Lower lobe of right lung (tissue), 2 donors: ENCODE measurements at regions not wholly inside any gene's neighbourhood (a gene's known extent, or its start where the extent isn't known, plus 50 kb on each side); places are given as distances from the start of the nearest gene placed in this dataset.

Experiments used
- ATAC-seq, 2 donors: fragments of 200-7000 bp; cut with Tn5 transposase; one replicate each; pipeline ENCODE4 v1.9.1; 2020 to 2022; ENCODE audit warnings: mild to moderate bottlenecking in 2 of 2, moderate library complexity in 2 of 2
- DNase-seq: peaks from one replicate; pipeline ENCODE4 v3.0.0-alpha.2; 2020
- H3K27ac ChIP-seq: fragments of 200-600 bp; one replicate; pipeline ENCODE4 v1.8.0; 2022
- H3K27me3 ChIP-seq: fragments of 200-600 bp; one replicate; pipeline ENCODE4 v1.8.0; 2022; ENCODE audit warnings: low read depth
- H3K36me3 ChIP-seq: fragments of 200-600 bp; one replicate; pipeline ENCODE4 v1.8.0; 2022; ENCODE audit warnings: mild to moderate bottlenecking
- H3K4me1 ChIP-seq: fragments of 200-600 bp; one replicate; pipeline ENCODE4 v1.8.0; 2022
- H3K4me3 ChIP-seq: fragments of 200-600 bp; one replicate; pipeline ENCODE4 v1.8.0; 2022; ENCODE audit warnings: mild to moderate bottlenecking
- H3K9me3 ChIP-seq: fragments of 200-600 bp; one replicate; pipeline ENCODE4 v1.8.0; 2022
- intact Hi-C: fragments of 100-400 bp; cut with DNase I; formaldehyde crosslinking; loops from one replicate; pipeline ENCODE4 v1.11.0; 2022
- TF ChIP-seq, protein P1 (sequence below): fragments of 200-600 bp; IDR thresholded peaks from one replicate; pipeline ENCODE4 v1.8.0; 2022; ENCODE audit warnings: antibody characterized with exemption, mild to moderate bottlenecking
- donor health status: DM: no; HTN: yes; CAD: no; lungs with severe emphysema.

DNA sequence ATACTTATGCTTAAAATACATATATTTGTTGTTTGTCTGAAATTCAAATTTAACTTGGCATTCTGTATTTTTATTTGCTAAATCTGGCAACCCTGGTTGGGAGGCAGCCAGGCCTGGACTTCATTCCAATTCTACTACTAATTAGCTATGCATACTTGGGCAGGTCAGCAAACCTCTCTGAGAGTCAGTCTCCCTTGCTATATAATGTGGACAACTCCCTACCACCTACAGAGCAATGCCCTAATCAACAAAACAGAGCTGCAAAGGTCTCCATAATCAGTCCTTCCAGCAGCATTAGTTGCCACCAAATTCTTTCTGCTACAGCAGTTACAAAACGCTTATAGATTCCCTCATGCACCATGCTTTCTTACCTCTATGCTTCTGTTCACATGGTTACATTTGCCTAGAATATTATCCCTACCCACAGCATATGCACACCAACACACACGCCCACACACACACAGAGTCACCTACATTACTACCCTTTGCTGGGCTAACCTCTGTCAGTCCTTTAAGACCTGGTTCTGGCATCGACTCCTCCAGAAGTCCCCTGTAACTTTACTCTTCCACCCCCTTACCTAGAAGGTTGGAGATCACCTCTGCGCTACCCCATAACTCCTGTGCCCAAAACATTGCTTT is 188.7 kb downstream of the FGFR2 start:
- intact Hi-C loops = no loop called here
- Histone ChIP-seq H3K36me3 (no peaks in the 10 kb centered on the region), H3K27me3 (no peaks in the 10 kb centered on the region), H3K27ac (no peak overlapping the region), H3K9me3 (no peaks in the 10 kb centered on the region), H3K4me1 (no peaks in the 10 kb centered on the region), H3K4me3 (no peak overlapping the region)
- DNase-seq (no peak), ATAC-seq (no peak)
- TF ChIP-seq, protein P1, sequence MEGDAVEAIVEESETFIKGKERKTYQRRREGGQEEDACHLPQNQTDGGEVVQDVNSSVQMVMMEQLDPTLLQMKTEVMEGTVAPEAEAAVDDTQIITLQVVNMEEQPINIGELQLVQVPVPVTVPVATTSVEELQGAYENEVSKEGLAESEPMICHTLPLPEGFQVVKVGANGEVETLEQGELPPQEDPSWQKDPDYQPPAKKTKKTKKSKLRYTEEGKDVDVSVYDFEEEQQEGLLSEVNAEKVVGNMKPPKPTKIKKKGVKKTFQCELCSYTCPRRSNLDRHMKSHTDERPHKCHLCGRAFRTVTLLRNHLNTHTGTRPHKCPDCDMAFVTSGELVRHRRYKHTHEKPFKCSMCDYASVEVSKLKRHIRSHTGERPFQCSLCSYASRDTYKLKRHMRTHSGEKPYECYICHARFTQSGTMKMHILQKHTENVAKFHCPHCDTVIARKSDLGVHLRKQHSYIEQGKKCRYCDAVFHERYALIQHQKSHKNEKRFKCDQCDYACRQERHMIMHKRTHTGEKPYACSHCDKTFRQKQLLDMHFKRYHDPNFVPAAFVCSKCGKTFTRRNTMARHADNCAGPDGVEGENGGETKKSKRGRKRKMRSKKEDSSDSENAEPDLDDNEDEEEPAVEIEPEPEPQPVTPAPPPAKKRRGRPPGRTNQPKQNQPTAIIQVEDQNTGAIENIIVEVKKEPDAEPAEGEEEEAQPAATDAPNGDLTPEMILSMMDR = no peak

DNA sequence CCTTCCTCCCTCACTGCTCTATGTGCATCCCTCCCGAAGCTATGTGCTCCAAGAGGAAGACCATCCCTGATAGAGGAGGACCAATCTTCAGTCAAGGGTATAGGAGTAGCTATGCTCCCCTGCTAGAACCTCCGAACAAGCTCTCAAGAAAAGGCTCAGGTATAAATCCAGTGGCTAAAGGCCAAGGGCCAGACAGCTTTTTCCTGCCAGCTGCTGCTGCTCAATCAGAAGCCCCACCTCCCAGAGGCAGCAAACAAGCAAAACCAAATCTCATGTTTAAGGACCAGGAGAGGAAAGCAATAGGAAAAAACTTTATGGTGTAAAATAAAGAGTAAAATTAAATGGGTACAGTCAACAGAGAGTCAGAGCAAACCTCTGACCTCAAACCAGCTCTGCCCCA is 187.2 kb downstream of the FGFR2 start:
- Histone ChIP-seq H3K27ac (no peak overlapping the region), H3K36me3 (no peaks in the 10 kb centered on the region), H3K4me1 (no peaks in the 10 kb centered on the region), H3K4me3 (no peak overlapping the region), H3K9me3 (no peaks in the 10 kb centered on the region), H3K27me3 (no peaks in the 10 kb centered on the region)
- ATAC-seq = no peak
- TF ChIP-seq, protein P1 = no peak
- DNase-seq = no peak
- intact Hi-C loops = no loop called here

DNA sequence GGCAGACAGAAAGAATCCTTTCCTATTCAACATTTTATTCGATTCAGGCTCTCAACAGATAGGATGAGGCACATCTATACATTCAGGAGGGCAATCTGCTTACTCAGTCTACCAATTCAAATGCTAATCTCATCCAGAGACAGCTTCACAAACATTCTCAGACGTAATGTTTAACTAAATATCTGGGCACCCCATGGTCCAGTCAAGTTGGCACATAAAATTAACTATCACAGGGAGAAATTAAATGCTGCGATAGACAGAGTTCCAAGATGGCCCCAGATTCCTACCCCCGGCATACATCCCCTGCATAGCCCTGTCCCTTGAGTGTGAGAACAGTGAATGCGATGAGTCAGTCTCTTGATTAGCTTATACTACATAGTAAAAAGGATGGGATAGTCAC is 184.3 kb downstream of the FGFR2 start:
- no peak for ATAC-seq
- no peak overlapping the region for H3K27ac ChIP-seq
- intact Hi-C loops = no loop called here

DNA sequence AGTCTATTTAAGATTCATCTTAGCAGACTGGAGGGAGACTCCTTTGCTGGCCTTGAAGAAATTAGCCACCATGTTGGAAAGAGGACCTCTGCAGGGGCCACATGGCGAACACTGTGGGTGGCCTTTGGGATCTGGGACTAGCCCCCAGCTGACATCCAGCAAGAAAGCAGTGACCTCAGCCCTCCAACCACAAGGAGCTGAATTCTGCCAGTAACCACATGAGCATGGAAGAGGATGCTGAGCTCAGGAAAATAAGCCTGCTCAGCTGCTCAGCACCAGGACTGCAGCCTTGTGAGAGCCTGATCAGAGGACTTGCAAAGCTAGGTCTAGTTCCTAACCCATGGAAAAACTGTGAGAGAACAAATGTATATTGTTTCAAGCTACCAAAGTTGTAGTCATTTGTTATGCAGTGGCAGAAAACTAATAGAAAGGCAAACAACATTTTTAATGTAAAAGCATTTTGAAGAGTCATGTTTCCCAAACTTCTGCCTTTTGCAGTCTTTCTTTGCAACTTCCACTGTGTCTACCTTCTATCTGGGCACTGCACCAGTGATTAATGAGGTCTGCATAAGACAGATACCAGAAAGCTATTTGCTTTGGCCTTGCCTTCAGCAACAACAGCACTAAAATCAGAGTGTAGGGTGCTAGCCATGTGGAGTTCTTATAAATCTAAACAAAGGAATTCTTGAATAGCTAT is 183.7 kb downstream of the FGFR2 start:
- Histone ChIP-seq H3K27me3 (no peaks in the 10 kb centered on the region), H3K36me3 (no peaks in the 10 kb centered on the region), H3K4me1 (no peaks in the 10 kb centered on the region), H3K9me3 (no peaks in the 10 kb centered on the region), H3K27ac (no peak overlapping the region), H3K4me3 (no peak overlapping the region)
- ATAC-seq (no peak), DNase-seq (no peak)
- TF ChIP-seq, protein P1 = no peak
- intact Hi-C loops = no loop called here

More for the DNA sequence above, 184.3 kb downstream of the FGFR2 start:
- DNase-seq = no peak
- H3K9me3 ChIP-seq = no peaks in the 10 kb centered on the region
- H3K36me3 ChIP-seq = no peaks in the 10 kb centered on the region
- no peaks in the 10 kb centered on the region for H3K27me3 ChIP-seq
- no peaks in the 10 kb centered on the region for H3K4me1 ChIP-seq
- H3K4me3 ChIP-seq = no peak overlapping the region
- TF ChIP-seq, protein P1 = no peak

DNA sequence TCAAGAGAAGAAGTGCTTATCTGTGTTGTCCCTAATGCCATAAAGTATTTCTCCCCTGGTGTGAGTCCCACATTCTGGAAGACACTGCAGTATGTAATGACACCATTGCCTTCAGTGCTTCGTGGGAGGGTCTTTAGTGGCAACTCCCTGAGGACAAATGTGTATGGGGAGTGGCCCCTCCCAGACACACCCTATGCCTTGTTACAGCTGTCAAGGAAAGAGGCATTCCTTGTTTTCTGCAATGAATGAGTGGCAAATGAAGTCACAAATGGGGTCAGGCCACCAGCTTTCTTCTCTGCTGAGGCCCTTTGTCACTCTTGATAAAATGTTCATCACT is 183.2 kb downstream of the FGFR2 start:
- DNase-seq = no peak
- ATAC-seq = no peak
- Histone ChIP-seq H3K4me1 (no peaks in the 10 kb centered on the region), H3K27ac (no peak overlapping the region), H3K27me3 (no peaks in the 10 kb centered on the region), H3K36me3 (no peaks in the 10 kb centered on the region), H3K9me3 (no peaks in the 10 kb centered on the region), H3K4me3 (no peak overlapping the region)
- intact Hi-C loops = no loop called here
- TF ChIP-seq, protein P1 = no peak
